ENCODE measurements at regions not wholly inside any gene's neighbourhood (a gene's known extent, or its start where the extent isn't known, plus 50 kb on each side); places are given as distances from the start of the nearest gene placed in this dataset.

DNA sequence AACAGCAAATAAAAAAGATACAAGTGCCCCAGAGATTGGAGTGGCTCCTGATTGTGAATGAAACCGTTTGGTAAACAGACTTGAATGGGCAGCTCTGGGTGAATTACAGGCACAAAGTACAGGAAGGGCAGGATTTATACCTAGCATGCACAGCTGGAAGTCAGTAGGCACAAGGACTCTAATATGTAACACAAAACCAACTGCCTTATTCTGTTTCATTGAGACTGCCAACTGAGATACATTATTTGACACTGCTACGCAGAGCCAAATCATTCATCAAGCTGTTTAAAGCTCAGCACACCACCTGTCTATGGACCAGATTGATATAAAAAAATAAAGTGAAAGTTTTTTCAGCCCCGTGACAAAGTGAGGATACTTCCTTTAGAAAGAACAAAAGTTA is 541.2 kb downstream of the NUP35 start:
- Histone ChIP-seq H3K4me3 (ENCODE audit: low read length) (no peak overlapping the region), H3K27ac (ENCODE audit: low read length) (no peak overlapping the region), H3K4me1 (ENCODE audit: insufficient read depth, low read length) (peaks cover 16% of the 10 kb centered on the region; the same call in 1 of the 2 replicates), H3K9ac (ENCODE audit: low read depth, low read length) (no peak overlapping the region), H3K9me3 (ENCODE audit: insufficient read depth, low read depth, low read length) (no peaks in the 10 kb centered on the region), H3K27me3 (ENCODE audit: insufficient read depth, low read length) (no peaks in the 10 kb centered on the region), H3K36me3 (ENCODE audit: insufficient read depth, low read depth, low read length) (no peaks in the 10 kb centered on the region)

DNA sequence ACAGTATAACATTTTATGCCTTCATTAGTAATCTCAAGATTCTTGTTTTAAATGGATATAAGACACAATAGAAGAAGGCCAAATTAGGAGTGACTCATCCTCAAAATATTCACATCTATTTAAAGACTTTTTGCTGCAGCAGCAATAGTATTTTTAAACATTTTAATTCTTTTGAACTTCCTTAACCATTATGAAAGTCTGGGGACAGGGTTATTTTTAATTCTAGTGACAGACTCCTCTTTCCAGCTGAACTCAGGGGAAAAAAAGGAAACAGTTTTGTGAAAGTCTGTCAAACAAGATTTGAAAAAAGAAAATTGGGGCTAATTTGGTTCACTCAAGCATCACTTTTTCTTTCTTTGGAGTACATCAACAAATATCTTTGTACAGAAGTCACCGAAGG is 541.8 kb downstream of the NUP35 start:
- Histone ChIP-seq H3K27me3 (ENCODE audit: insufficient read depth, low read length) (no peaks in the 10 kb centered on the region), H3K4me1 (ENCODE audit: insufficient read depth, low read length) (peaks cover 16% of the 10 kb centered on the region; the same call in 1 of the 2 replicates), H3K36me3 (ENCODE audit: insufficient read depth, low read depth, low read length) (no peaks in the 10 kb centered on the region), H3K9ac (ENCODE audit: low read depth, low read length) (no peak overlapping the region), H3K9me3 (ENCODE audit: insufficient read depth, low read depth, low read length) (no peaks in the 10 kb centered on the region), H3K4me3 (ENCODE audit: low read length) (no peak overlapping the region), H3K27ac (ENCODE audit: low read length) (no peak overlapping the region)

DNA sequence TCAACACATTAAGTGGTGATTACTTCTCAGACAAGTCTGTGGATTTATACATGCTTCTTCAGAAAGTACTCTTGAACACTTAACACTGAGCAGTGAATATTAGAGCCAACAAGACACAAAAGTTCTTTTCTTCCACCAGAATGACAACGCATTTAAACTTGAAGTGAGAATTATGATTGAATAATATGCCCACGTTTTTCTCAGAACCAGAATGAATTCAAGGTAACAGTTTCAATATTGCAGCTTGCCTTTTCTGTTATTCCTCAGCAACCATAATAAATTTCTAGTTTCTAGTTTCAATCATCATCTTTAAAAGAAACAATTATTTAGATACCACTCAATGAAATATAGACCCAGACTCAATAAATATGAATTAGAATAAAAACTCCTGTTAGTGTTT is 547.0 kb downstream of the NUP35 start:
- Histone ChIP-seq H3K9ac (ENCODE audit: low read depth, low read length) (no peak overlapping the region), H3K27ac (ENCODE audit: low read length) (no peak overlapping the region), H3K36me3 (ENCODE audit: insufficient read depth, low read depth, low read length) (no peaks in the 10 kb centered on the region), H3K4me3 (ENCODE audit: low read length) (no peak overlapping the region), H3K9me3 (ENCODE audit: insufficient read depth, low read depth, low read length) (no peaks in the 10 kb centered on the region), H3K27me3 (ENCODE audit: insufficient read depth, low read length) (peaks cover 4% of the 10 kb centered on the region; the same call in 1 of the 2 replicates), H3K4me1 (ENCODE audit: insufficient read depth, low read length) (0 out of 2 replicates have a peak, but pooled peaks cover 3% of the 10 kb centered on the region)

DNA sequence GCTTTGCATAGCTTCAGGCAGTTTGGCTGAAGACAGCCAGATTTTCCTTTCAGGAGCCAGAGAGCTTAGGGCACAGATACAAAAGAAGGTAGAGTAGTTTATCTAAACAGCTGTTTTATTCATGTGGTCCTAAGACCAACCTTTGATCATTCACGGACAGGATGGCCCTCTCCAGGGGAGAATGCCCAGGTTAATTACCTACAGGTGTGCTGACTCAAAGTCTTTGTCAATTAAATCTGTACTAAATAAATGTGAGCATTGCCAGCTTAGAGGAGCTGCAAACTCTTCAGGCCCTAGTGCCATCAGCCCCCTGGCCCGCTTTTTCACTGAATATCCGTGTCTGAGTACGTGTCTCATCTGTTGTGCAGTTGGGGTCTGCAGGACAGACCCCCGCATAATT is 554.7 kb downstream of the NUP35 start:
- Histone ChIP-seq H3K4me1 (ENCODE audit: insufficient read depth, low read length) (0 out of 2 replicates have a peak, but pooled peaks cover 2% of the 10 kb centered on the region), H3K36me3 (ENCODE audit: insufficient read depth, low read depth, low read length) (no peaks in the 10 kb centered on the region), H3K27ac (ENCODE audit: low read length) (no peak overlapping the region), H3K4me3 (ENCODE audit: low read length) (no peak overlapping the region), H3K9me3 (ENCODE audit: insufficient read depth, low read depth, low read length) (peaks cover 2% of the 10 kb centered on the region; the same call in 1 of the 2 replicates), H3K9ac (ENCODE audit: low read depth, low read length) (no peak overlapping the region), H3K27me3 (ENCODE audit: insufficient read depth, low read length) (peaks cover 41% of the 10 kb centered on the region; the same call in 1 of the 2 replicates)

DNA sequence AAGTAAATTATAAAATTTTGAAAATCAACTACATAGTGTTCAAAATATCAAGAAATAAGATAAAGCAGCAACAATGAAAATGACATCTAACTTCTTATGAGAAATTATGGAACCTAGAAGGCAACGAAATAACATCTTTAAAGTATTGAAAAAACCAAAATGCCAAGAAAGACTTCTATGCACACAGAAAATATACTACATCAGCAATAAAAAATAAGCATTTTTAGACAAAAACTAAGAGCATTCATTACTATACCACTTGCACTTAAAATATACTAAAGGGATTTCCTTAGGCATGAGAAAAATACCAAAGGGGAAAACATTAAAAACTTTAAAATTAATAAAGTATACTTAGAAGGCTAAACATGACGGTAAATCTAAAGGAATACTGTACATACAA is 556.3 kb downstream of the NUP35 start:
- no peak overlapping the region for H3K9ac ChIP-seq (ENCODE audit: low read depth, low read length)
- H3K27ac ChIP-seq (ENCODE audit: low read length) = no peak overlapping the region
- no peak overlapping the region for H3K4me3 ChIP-seq (ENCODE audit: low read length)
- peaks cover 2% of the 10 kb centered on the region; the same call in 1 of the 2 replicates for H3K9me3 ChIP-seq (ENCODE audit: insufficient read depth, low read depth, low read length)
- H3K27me3 ChIP-seq (ENCODE audit: insufficient read depth, low read length) = peaks cover 41% of the 10 kb centered on the region; the same call in 1 of the 2 replicates
- 0 out of 2 replicates have a peak, but pooled peaks cover 2% of the 10 kb centered on the region for H3K4me1 ChIP-seq (ENCODE audit: insufficient read depth, low read length)
- no peaks in the 10 kb centered on the region for H3K36me3 ChIP-seq (ENCODE audit: insufficient read depth, low read depth, low read length)

DNA sequence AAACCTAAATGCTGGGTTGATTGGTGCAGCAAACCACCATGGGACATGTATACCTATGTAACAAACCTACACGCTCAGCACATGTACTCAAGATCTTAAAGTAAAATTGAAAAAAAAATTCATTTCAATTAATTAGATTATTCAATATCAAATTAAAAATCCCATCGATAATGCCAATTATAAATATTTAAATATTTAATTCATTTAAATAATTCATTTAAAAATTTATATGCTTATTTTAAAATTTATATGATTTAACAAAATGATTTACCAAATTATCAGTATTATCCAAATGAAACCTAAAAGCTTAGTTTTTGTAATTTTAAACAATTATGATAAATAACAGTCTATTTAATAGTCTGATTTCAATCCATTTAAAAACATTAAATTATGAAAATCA is 560.4 kb downstream of the NUP35 start:
- Histone ChIP-seq H3K9ac (ENCODE audit: low read depth, low read length) (no peak overlapping the region), H3K9me3 (ENCODE audit: insufficient read depth, low read depth, low read length) (peaks cover 2% of the 10 kb centered on the region; the same call in 1 of the 2 replicates), H3K4me1 (ENCODE audit: insufficient read depth, low read length) (no peaks in the 10 kb centered on the region), H3K36me3 (ENCODE audit: insufficient read depth, low read depth, low read length) (no peaks in the 10 kb centered on the region), H3K27me3 (ENCODE audit: insufficient read depth, low read length) (peaks cover 5% of the 10 kb centered on the region; the same call in 1 of the 2 replicates), H3K4me3 (ENCODE audit: low read length) (no peak overlapping the region), H3K27ac (ENCODE audit: low read length) (no peak overlapping the region)

DNA sequence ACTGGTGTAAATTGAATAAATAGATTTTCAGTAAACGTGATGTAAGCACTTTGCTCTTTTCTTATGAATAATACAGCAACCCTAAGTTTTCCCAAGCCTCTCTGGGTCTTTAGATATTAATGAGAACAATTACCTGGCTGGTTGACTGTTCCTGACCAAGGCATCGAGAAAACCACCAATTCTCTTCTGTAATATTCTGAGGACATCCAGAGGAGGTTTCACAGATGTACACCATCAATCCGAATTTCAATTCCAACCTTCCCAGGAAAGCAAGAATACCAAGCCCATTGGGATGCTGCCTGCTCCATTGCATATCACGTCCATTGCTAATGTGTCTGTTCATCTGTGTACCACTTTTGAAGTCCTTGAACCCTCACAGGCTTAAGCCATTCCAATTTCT is 571.8 kb downstream of the NUP35 start:
- Histone ChIP-seq H3K36me3 (ENCODE audit: insufficient read depth, low read depth, low read length) (no peaks in the 10 kb centered on the region), H3K9ac (ENCODE audit: low read depth, low read length) (no peak overlapping the region), H3K27me3 (ENCODE audit: insufficient read depth, low read length) (no peaks in the 10 kb centered on the region), H3K4me3 (ENCODE audit: low read length) (no peak overlapping the region), H3K4me1 (ENCODE audit: insufficient read depth, low read length) (no peaks in the 10 kb centered on the region), H3K27ac (ENCODE audit: low read length) (no peak overlapping the region), H3K9me3 (ENCODE audit: insufficient read depth, low read depth, low read length) (no peaks in the 10 kb centered on the region)

DNA sequence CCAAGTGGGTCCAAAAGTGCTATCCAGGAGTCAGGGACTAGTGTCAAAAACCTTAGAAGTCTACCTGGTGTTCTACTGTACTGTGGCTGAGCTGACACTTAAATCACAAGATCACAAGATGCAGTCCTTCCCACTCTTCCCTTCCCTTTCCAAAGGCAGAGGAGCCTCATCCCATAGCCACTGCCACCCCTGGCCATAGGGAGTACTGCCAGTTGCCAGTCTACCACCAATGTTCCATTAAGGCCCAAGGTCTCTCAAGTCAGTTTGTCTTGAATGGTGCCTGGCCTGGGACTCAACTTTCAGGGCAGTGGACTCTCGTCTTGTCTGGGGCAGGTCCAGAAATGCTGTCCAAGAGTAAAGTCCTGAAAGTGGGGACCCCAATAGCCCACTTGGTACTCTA is 585.6 kb downstream of the NUP35 start:
- Histone ChIP-seq H3K27ac (ENCODE audit: low read length) (no peak overlapping the region), H3K4me1 (ENCODE audit: insufficient read depth, low read length) (no peaks in the 10 kb centered on the region), H3K36me3 (ENCODE audit: insufficient read depth, low read depth, low read length) (no peaks in the 10 kb centered on the region), H3K9ac (ENCODE audit: low read depth, low read length) (no peak overlapping the region), H3K9me3 (ENCODE audit: insufficient read depth, low read depth, low read length) (no peaks in the 10 kb centered on the region), H3K4me3 (ENCODE audit: low read length) (no peak overlapping the region), H3K27me3 (ENCODE audit: insufficient read depth, low read length) (no peaks in the 10 kb centered on the region)

DNA sequence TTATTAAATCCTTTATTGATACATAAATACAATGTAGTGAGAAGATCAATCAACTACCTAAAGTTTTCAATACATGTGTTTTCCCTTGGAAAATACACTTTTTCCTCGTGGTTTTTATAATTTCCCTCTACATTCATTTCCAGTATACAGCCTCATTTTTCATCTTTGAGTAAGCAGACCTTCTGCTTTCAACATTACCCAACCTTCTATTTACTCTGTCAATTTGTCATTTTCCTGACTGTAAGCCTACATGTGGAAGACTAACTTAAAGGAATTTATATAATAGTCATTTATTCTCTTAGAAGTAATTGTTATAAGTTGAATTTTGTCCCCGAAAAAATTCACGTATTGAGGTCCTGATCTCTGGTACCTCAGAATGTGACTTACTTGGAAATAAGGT is 594.0 kb downstream of the NUP35 start:
- Histone ChIP-seq H3K27me3 (ENCODE audit: insufficient read depth, low read length) (no peaks in the 10 kb centered on the region), H3K4me1 (ENCODE audit: insufficient read depth, low read length) (no peaks in the 10 kb centered on the region), H3K4me3 (ENCODE audit: low read length) (no peak overlapping the region), H3K36me3 (ENCODE audit: insufficient read depth, low read depth, low read length) (no peaks in the 10 kb centered on the region), H3K9me3 (ENCODE audit: insufficient read depth, low read depth, low read length) (no peaks in the 10 kb centered on the region), H3K27ac (ENCODE audit: low read length) (no peak overlapping the region), H3K9ac (ENCODE audit: low read depth, low read length) (no peak overlapping the region)

DNA sequence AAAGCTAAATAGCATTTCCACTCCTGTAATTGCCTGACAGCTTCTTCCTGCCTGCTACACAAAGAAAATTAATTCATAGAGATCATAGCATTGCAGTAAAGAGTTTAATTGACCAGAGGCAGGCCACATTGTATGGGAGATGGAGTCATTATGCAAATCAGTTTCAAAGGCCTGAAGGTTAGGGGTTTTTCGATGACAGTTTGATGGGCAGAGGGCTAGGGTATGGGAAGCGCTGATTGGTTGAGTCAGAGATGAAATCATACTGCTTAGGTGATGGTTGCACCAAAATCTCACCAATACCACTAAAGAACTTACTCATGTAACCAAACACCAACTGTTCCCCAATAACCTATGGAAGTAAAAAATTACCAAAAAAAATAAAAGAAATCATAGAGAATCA is 599.0 kb downstream of the NUP35 start:
- Histone ChIP-seq H3K4me1 (ENCODE audit: insufficient read depth, low read length) (no peaks in the 10 kb centered on the region), H3K27me3 (ENCODE audit: insufficient read depth, low read length) (no peaks in the 10 kb centered on the region), H3K9ac (ENCODE audit: low read depth, low read length) (no peak overlapping the region), H3K36me3 (ENCODE audit: insufficient read depth, low read depth, low read length) (no peaks in the 10 kb centered on the region), H3K9me3 (ENCODE audit: insufficient read depth, low read depth, low read length) (no peaks in the 10 kb centered on the region), H3K27ac (ENCODE audit: low read length) (no peak overlapping the region), H3K4me3 (ENCODE audit: low read length) (no peak overlapping the region)

DNA sequence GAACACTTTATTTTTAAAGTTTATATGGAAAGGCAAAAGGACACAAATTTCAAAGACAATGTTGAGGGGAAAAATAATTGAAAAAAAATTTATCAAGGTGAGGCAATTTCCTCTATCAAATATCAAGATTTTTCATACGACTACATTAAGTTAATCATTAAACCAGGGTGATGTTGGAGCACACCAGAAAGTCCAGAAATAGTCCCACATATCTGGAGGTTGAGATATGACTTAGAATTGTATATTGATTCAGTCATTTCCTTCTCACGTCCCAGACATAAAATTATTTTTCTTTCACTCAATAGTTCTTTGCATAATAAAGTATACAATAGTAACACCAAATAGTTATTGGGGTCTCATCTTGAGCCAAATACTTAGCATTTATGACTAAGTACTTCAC is 605.1 kb downstream of the NUP35 start:
- H3K9ac ChIP-seq (ENCODE audit: low read depth, low read length) = no peak overlapping the region
- no peak overlapping the region for H3K27ac ChIP-seq (ENCODE audit: low read length)
- no peaks in the 10 kb centered on the region for H3K4me1 ChIP-seq (ENCODE audit: insufficient read depth, low read length)
- H3K36me3 ChIP-seq (ENCODE audit: insufficient read depth, low read depth, low read length) = no peaks in the 10 kb centered on the region
- H3K4me3 ChIP-seq (ENCODE audit: low read length) = no peak overlapping the region
- H3K27me3 ChIP-seq (ENCODE audit: insufficient read depth, low read length) = no peaks in the 10 kb centered on the region
- no peaks in the 10 kb centered on the region for H3K9me3 ChIP-seq (ENCODE audit: insufficient read depth, low read depth, low read length)

DNA sequence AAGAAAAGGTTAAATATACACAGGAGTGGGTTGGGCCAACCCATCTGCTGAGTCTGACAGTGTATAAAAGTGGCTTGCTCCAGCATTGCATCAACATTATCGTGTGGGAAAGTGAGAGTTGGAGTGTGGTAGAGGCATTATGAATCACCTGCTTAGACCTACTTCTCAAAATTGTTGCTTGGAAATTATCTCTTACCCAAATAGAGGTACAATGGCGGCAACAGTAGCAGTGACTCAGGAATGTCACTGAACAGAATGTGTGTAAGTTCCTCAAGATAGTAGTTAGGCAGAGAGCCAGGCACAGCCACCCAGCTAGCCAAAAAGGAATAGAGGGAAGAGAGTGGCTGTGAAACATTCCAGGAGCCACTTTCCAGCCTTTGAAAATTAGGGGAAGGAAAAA is 616.0 kb downstream of the NUP35 start:
- H3K9ac ChIP-seq (ENCODE audit: low read depth, low read length) = no peak overlapping the region
- H3K9me3 ChIP-seq (ENCODE audit: insufficient read depth, low read depth, low read length) = no peaks in the 10 kb centered on the region
- H3K36me3 ChIP-seq (ENCODE audit: insufficient read depth, low read depth, low read length) = no peaks in the 10 kb centered on the region

More for the DNA sequence above, 616.0 kb downstream of the NUP35 start:
- Histone ChIP-seq H3K4me1 (ENCODE audit: insufficient read depth, low read length) (no peaks in the 10 kb centered on the region), H3K4me3 (ENCODE audit: low read length) (no peak overlapping the region), H3K27me3 (ENCODE audit: insufficient read depth, low read length) (no peaks in the 10 kb centered on the region), H3K27ac (ENCODE audit: low read length) (no peak overlapping the region)
